NCI-H2029 (cell line): ENCODE measurements at regions not wholly inside any gene's neighbourhood (a gene's known extent, or its start where the extent isn't known, plus 50 kb on each side); places are given as distances from the start of the nearest gene placed in this dataset.

Source experiments
- DNase-seq: peaks from one replicate; lab custom pipeline; 2025; lab: John Stamatoyannopoulos, UW

DNA sequence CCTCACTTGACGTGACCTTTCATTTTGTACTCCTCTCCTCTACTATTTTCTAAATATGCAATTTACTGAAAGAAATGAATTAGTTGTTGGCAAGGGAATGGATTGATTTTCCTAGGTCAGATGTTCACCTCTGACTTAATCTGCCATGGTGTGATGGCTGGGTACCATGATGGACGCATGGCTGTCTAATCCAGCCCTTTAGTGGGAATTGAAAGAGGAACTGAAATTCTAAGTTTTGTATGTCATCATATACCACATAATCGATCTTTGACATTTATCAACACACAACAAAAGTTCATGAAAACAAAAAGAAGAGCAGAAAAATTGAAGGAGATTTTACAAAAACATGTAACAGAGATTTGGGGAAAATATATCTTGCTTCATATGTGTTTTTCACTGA, 331.3 kb upstream of the SNX7 start:
- DNase-seq: no peak

DNA sequence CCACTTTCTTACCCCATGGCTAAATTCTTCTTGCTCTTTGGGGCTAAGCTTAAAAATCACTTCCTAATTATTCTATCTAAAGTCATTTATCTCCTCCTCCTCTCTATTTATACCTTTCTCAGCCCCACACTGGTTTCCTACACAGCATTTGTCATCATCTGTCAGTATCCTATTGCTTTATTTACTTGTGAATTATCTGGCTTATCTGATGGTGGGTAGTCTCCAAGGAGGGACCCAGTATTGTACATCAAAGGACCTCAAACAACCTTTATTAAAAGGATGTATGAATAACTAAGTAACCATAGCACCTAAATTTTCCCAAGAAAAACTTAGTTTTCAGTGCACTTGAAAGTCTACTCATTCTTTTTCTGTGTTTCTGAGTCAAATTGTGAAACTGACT, 332.7 kb upstream of the SNX7 start:
- no peak for DNase-seq

DNA sequence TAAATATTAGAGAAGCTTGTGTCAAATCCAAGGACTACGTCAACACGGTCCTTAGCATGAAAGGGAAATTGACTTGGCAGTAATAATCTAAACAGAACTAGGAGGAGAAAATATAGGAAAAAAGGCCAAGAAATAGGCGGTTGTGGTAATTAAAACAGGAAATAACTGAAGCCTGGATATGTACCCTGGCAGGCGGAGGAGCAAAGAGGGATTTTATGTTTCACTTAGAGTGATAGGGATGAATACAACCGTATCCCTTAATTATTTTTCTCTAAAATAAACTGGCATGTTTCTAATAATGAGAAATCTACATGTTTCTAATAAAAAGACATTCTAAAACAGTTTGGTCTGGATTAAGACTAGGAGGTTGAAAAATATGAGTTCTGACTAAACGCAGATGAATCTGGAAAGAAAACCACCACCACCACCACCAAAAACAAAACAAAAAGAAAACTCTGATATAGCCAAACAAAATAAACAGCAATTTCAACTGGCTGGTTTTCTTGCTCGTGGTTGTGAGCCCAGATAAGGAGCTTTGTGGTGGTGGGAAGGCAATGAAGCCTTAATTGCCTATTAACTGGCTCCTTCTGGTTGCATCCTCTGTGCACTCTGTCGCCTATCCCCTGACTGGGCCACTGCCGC, 334.2 kb upstream of the SNX7 start:
- no peak for DNase-seq

DNA sequence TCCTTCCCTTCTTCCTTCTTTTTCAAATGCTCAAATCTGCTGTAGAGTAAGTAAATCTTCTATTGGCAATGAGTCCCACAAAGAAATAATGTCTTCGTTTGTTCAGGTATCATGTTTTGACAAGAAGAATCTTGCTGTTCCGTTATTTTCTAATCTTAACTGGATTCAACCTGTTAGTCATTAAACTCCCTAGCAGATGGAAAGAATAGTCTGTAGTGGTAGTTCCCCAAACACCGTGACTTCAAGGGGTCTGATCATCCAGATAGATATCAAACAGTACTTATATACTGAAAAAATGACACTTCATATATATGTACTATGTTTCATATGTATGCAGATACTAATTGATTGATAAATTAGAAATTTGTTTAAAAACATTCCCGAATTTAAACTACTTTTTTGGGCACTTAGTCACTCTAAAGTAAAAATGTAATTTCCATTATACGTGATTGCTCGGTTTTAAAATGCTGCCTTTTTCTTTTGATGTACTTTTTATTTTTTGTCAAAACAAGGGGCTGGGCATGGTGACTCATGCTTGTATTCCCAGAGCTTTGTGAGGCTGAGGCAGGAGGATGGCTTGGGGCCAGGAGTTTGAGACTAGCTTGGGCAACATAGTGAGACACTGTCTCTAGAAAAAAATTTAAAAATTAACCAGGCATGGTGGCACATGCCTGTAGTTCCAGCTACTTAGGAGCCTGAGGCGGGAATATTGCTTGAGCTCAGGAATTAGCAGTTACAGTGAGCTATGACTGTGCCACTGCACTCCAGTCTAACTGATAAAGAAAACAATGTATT, 335.7 kb upstream of the SNX7 start:
- no peak for DNase-seq

DNA sequence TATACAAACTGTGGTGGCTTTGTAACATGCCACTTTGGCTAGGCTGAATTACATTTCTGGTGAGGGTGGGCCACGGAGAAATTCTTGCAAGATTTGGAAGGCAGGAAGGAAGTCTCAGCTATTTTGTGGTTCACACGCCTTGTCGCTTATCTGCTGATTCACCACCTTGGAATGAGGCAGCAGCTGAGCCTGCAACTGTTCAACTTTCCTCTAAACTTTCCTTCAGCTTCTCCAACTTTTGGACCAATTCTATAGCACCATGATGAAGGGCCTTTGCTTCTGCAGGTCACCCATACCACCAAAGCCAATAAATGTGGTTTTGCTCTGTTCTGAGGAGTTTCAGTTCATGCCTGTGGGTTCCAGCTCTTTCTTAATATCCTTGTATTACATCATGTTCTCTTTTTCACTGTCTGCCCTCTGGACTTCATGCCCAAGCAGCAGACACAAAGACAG, 337.6 kb upstream of the SNX7 start:
- no peak for DNase-seq

DNA sequence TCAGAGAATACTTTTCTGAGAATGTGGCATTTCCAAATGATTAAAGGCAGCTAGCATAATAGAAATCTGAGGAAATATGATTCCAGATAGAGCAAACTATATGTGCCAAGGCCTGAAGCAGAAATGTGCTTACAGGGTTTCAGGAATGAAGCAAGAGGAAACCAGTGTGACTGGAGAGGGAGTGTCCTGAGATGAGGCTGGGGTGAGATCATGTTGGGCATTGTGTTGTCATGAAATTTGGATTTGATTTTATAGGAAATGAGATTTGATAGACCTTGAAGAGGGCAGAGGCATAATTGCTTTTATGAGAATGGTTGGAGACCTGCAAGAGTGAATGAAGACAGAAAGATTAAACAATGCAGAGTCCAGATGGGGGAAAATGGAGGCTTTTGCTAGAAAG, 338.1 kb upstream of the SNX7 start:
- no peak for DNase-seq

DNA sequence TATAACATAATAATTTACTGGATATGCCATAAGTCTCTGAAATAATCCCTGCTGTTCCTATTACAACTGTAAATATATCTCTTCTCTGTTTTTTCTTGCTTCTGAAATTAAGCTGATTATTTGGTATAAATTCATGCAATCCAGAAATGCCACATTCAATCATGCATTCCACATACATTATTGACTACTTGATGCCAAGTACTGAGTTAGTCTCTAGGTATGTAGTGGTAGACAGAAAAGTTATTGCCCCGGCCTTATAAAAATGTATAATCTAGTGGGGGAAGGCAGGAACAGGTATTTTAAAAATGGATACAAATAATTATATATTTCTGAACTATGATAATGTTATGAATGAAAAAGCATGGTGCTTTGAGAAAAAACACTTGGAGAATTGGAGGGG, 338.6 kb upstream of the SNX7 start:
- no peak for DNase-seq

DNA sequence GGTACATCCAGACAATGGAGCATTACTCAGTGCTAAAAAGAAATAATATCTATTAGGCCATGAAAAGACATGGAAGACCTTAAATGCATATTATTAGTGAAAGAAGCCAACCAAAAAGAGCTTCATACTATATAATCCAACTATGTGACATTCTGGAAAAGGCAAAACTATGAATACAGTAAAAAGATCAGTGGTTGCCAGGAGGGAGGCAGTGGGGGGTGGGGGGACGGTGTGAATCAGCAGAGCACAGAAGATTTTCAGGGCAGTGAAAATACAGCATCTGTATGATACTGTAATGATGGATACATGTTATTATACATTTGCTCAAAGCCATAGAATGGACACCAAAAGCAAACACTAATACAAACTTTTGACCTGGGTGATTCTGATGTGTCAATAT, 339.4 kb upstream of the SNX7 start:
- no peak for DNase-seq

DNA sequence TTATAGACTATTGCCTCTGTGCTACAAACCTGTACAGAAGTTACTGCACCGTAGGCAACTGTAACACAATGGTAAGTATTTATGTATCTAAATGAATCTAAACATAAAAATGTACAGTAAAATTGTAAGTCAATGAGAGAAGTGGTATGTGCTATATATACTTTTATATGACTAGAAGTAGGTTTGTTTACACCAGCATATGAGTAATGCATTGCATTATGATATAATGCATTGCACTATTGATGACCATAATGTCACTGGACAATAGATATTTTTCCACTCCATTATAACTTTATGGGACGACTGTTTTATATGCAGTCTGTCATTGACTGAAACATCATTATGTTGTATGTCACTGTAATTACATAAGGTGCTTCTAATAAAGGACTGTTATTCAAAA, 340.3 kb upstream of the SNX7 start:
- DNase-seq: no peak

DNA sequence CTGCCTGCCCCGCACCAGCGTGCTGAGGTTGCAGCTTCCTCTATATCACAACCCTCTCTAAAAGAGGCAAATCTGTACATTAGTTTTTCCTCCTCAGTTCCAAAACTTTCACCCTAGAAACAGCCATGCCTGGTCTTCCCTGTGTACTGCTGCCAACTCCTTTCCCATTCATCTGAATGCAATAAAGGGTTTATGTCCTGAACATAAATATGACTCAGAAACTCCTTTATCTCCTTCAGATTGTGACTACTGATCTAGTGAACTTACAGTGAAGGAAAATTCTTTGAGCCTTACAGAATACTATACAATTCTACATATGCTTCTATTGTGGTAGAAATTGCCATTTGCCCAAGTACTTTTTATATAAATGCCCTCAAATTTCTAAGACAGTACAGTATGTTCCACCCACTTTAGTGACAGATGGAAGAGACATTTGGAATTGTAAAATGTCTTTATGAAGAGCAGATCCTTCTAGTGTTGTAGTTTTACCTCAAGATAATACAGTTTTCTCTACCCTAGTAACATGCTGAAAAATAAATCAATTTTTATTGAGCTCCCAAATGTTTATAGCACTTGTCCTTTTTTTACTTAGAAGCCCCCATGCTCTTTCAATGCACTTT, 345.1 kb upstream of the SNX7 start:
- DNase-seq: no peak

DNA sequence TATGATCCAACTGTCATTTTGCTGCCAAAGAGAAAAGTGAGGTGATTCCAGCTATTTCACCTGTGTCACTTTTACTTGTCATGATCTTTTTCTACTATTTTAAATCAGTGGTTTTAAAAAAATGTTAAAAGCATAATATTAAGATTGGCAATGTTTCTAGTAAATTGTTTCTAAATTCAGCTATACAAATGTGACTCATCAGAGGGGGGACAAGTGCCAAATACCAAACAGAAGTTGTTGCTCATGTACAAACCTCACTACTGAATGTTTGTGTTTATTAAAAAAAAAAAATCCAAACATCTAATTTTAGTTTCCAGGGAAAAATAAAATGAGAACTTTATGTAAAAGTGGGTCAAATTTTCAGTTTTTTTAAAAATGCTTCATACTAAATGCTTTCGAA, 346.2 kb upstream of the SNX7 start:
- DNase-seq: no peak

DNA sequence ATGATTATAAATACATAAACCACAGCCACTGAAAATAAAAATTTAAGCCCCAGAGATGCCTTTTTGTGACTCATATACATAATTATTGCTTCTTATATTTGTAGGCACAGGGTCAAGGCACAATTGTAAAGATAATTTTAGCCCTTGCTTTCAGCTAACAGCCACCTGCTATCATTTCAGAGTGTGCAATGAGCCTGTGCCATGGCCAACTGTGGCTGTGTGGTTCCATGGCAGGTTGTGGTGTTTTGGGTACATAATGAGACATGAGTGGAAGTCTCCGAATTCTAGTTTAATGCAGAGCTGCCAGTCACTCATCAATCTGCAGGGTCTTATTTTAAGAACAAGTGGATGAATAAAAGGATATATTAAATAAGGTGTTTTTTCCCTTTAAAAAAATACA, 346.9 kb upstream of the SNX7 start:
- no peak for DNase-seq

DNA sequence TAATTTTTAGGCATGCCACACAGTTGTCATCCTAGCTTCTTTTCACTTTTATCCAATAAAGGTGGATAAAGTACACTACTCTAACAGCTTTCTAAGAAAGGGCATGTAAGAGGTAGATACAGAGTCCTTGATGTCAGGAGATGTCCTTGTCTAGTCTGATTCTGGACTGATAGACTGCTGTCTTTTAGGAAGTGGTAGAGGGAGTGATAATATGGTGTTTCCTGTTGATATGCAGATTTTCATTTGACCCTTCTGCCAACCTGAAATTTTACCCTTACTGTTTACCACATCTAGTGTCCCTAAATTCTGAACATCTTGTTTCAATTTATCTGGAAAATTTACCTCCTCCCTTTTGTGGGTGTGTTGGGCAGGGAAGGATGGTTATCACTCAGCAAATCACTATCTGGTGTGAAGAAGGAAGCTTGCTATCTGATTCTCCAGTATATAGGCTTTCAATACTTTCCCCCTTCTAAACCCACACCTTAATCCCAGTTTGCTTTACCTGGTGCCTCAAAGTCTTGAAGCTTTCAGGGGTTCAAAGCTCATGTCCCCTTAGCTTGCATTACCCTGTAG, 354.9 kb upstream of the SNX7 start:
- DNase-seq: no peak

DNA sequence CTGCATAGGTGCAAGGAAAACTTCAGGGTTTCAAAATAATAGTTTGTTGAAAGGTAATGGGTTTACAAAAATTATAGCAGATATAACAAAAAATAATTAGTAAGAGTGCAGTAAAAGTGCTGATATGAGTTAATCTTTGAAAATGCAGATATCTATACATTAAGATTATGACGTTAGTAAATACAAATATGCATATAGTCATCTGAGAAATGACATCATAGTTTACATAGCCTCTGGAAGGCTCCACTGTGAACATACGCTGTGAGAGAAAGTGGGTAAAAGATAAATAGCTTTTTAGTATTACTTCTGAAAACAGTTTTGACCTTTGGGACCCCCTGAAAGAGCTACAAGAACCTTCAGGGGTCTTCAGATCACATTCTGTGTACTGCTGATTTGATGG, 356.2 kb upstream of the SNX7 start:
- no peak for DNase-seq

DNA sequence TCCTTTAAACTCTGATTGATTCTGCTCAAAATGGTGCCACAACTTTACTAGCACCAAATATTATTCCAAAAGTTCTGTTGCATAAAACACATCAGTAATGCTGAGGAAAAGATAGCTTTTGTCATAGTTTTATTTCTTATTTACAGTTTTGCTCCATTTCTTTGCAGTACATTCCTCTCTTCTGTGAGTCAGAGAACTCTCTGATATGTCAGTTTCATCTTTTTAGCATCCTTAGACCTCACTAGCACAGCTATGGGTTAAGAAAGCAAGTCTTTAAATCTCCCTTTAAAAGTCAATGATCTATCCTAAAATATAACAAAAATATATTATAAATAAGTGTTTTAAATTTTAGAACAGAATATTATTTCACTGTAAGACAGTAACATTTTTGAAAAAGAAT, 356.6 kb upstream of the SNX7 start:
- no peak for DNase-seq

DNA sequence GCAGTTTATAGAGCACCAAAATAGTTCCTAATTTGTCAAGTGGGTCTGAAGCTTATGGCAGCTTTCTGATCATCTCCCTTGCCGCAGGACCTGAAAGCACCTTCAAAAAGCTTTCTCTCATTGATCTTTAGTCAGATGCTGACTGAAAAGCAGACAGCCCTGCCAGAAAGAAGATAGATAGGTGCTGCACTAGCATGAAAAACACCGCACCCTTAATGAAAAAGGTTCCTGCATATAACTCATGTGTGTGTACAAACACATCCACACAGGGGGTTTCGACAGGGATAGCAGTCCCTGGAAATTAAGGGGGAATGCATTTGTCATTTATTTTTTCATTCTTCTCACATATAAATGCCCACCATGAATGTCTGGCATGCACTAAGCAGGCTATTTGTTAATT, 361.7 kb upstream of the SNX7 start:
- no peak for DNase-seq

DNA sequence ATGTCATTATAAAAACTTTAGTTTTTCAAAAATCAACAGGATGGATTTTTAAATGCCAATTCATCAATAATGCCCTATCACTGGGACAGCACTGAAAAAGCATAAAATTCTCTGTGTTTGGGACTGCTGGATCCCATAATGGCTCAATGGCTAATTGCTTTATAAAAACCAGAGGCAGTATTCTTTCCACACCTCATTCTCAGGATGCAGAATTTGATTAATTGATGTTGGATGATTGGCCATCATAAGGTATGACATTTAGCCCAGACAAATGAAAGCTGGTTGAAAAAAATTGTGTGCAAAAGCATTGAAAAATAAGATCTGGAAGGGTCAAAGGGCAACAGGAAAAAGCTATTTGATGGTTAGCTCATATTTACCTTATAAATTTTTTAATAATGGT, 362.2 kb upstream of the SNX7 start:
- no peak for DNase-seq

DNA sequence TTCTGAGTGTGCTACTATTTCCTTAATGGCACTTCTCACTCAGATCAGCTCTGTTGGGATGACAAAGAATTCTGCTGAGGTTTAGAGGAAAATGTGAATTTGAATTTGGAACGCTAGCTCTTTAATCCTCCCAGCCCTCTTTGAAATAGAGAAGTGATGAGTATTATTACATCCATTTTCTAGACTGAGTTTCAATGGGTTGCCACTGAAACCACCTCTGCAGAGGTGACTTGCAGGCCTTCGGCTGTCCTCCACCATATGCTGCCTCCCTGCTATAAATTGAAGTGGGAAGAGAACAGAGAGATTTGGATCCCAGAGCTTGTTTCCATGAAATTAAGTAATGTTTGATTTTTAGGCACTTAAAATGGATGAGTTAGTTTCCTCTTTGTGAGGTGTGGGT, 363.2 kb upstream of the SNX7 start:
- DNase-seq: no peak

DNA sequence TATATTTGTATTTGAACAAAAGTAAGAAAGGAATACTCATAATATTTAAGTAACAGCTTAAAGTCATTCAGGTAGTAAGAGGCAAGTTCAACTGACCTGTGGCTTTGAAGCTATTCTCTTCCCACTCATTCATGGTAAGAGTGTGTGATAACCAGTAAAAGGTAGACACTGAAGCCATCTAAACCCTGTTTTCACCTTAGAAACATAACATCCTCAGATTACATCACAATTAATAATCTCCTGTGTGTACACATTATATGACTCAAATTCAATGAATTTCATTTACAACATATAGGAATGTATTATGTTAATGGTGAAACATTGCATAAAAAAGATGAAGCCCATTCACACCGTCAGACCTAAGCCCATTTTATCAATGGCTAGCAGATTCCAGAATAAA, 364.8 kb upstream of the SNX7 start:
- no peak for DNase-seq

DNA sequence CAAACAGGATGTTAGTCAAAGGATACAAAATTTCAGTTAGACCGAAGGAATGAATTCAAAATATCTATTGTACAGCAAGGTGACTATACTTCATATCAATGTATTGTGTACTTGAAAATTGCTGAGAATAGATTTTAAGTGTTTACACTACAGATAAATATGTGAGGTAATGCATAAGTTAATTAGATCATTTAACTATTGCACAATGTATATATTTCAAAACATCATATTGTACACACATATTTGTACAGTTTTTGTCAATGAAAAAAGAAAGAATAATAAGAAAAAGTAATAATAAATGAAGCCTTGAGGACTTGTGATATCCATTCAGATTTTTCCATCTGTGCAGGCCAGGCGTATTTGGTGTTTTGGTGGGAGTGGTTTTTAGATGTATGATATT, 367.4 kb upstream of the SNX7 start:
- no peak for DNase-seq

DNA sequence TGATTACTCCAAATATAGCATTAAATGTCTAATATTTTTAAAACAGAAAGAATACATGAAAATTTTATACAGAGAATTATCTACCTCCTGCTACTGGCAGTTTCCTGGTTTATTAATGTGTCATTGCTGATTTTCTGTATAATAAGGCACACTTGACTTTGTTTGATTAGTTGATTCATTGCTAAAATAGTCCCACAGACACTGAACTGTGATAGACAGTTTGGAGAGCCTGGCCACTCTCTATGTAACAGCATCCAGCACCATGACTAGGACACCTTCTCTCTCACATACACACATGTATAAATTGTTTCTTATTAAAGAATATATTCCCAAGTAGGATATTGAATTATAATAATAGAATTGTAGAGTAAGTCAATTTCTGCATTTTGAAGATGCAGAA, 368.5 kb upstream of the SNX7 start:
- DNase-seq: no peak

DNA sequence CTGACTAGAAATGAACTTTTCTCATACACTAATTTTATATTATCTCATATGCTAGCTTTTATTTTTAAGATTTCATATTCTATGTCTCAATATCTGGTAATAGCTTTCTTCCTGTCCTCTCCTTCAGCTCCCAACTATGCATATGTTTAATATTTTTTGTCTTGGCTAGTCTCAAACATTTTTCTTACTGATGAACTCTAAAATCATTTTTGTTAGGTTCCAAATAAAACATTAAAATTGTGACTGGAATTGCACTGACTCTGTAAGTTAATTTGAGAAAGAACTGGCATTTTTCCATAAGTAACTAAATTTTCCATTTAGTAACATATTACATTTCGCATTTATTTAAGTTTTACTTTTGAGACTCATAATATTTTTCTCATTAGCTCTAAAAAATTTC, 368.5 kb upstream of the DPYD start:
- no peak for DNase-seq

DNA sequence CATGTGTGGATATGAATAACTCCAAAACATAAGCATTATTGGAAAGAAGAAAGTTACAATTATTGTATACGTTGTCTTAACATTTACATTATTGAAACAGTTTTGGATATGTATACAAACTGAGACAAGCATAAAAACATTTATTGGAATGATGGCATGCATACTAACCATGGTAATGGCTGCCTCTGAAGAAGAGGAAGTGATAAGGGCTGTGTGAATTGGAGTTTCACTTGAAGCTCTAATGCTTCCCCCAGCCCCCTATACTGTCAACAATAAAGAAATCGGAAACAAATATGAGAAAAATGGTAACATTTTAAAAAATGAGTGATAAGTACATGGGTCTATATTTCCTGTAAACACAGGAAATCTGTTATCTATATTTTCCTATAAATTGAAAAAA, 367.7 kb upstream of the DPYD start:
- no peak for DNase-seq
